HUES48 (cell line): ENCODE measurements at regions not wholly inside any gene's neighbourhood (a gene's known extent, or its start where the extent isn't known, plus 50 kb on each side); places are given as distances from the start of the nearest gene placed in this dataset.

ENCODE experiments used
- H3K27ac ChIP-seq: one replicate; pipeline ENCODE4 v1.7.0; 2013; ENCODE audit warnings: low read depth, low read length, inconsistent platforms
- H3K27me3 ChIP-seq: 2 replicates; pipeline ENCODE4 v1.6.1; 2013; ENCODE audit warnings: mild to moderate bottlenecking, low read length; ENCODE audit not compliant: control insufficient read depth, insufficient read depth
- H3K36me3 ChIP-seq: 2 replicates; pipeline ENCODE4 v1.6.1; 2013; ENCODE audit warnings: low read length; ENCODE audit not compliant: control insufficient read depth, insufficient read depth
- H3K4me1 ChIP-seq: 2 replicates; pipeline ENCODE4 v1.6.1; 2013; ENCODE audit warnings: mild to moderate bottlenecking, low read length; ENCODE audit not compliant: control insufficient read depth, insufficient read depth
- H3K4me3 ChIP-seq: 2 replicates; pipeline ENCODE4 v1.5.1; 2013; ENCODE audit warnings: mild to moderate bottlenecking, low read depth, low read length
- H3K9ac ChIP-seq: 2 replicates; pipeline ENCODE4 v1.6.1; 2013; ENCODE audit warnings: mild to moderate bottlenecking, low read depth, low read length, moderate library complexity
- H3K9me3 ChIP-seq: 2 replicates; pipeline ENCODE4 v1.6.1; 2013; ENCODE audit warnings: low read length; ENCODE audit not compliant: control insufficient read depth, insufficient read depth

- Histone ChIP-seq H3K9ac (no peak overlapping the region), H3K27ac (no peak overlapping the region), H3K9me3 (no peaks in the 10 kb centered on the region), H3K27me3 (no peaks in the 10 kb centered on the region), H3K36me3 (no peaks in the 10 kb centered on the region), H3K4me1 (no peaks in the 10 kb centered on the region), H3K4me3 (no peak overlapping the region)
These were observed 306.0 kb upstream of the TMEM229A start for GRCh38 chr7:124338861-124339260.

GRCh38 chr7:124330731-124331407 lies 298.0 kb upstream of the TMEM229A start:
- Histone ChIP-seq H3K9ac (no peak overlapping the region), H3K4me3 (no peak overlapping the region), H3K4me1 (no peaks in the 10 kb centered on the region), H3K9me3 (no peaks in the 10 kb centered on the region), H3K27ac (no peak overlapping the region), H3K36me3 (no peaks in the 10 kb centered on the region), H3K27me3 (no peaks in the 10 kb centered on the region)

- no peak overlapping the region for H3K9ac ChIP-seq
- H3K9me3 ChIP-seq = no peaks in the 10 kb centered on the region
- H3K4me3 ChIP-seq = no peak overlapping the region
- H3K36me3 ChIP-seq = no peaks in the 10 kb centered on the region
- H3K4me1 ChIP-seq = no peaks in the 10 kb centered on the region
- no peaks in the 10 kb centered on the region for H3K27me3 ChIP-seq
- H3K27ac ChIP-seq = no peak overlapping the region
These were observed 295.9 kb upstream of the TMEM229A start for GRCh38 chr7:124328774-124329173.

- Histone ChIP-seq H3K9ac (no peak overlapping the region), H3K27ac (no peak overlapping the region)
These were observed 291.4 kb upstream of the TMEM229A start for GRCh38 chr7:124324262-124324661.

GRCh38 chr7:124323597-124323996 lies 290.7 kb upstream of the TMEM229A start:
- Histone ChIP-seq H3K27ac (no peak overlapping the region), H3K4me1 (no peaks in the 10 kb centered on the region), H3K9me3 (no peaks in the 10 kb centered on the region), H3K27me3 (no peaks in the 10 kb centered on the region), H3K36me3 (no peaks in the 10 kb centered on the region), H3K9ac (no peak overlapping the region), H3K4me3 (no peak overlapping the region)

More at GRCh38 chr7:124324262-124324661, 291.4 kb upstream of the TMEM229A start:
- Histone ChIP-seq H3K27me3 (no peaks in the 10 kb centered on the region), H3K36me3 (no peaks in the 10 kb centered on the region), H3K4me1 (no peaks in the 10 kb centered on the region), H3K9me3 (no peaks in the 10 kb centered on the region), H3K4me3 (no peak overlapping the region)

- no peak overlapping the region for H3K4me3 ChIP-seq
- no peak overlapping the region for H3K27ac ChIP-seq
- H3K4me1 ChIP-seq = no peaks in the 10 kb centered on the region
- H3K9me3 ChIP-seq = no peaks in the 10 kb centered on the region
- no peaks in the 10 kb centered on the region for H3K27me3 ChIP-seq
- no peaks in the 10 kb centered on the region for H3K36me3 ChIP-seq
- H3K9ac ChIP-seq = no peak overlapping the region
These were observed 289.7 kb upstream of the TMEM229A start for GRCh38 chr7:124322561-124322960.

GRCh38 chr7:124318721-124319450 lies 286.0 kb upstream of the TMEM229A start:
- Histone ChIP-seq H3K9me3 (no peaks in the 10 kb centered on the region), H3K27ac (no peak overlapping the region), H3K4me3 (no peak overlapping the region), H3K9ac (no peak overlapping the region), H3K4me1 (no peaks in the 10 kb centered on the region), H3K27me3 (no peaks in the 10 kb centered on the region), H3K36me3 (no peaks in the 10 kb centered on the region)

GRCh38 chr7:124310934-124311390 lies 278.1 kb upstream of the TMEM229A start:
- H3K4me1 ChIP-seq = no peaks in the 10 kb centered on the region
- no peak overlapping the region for H3K27ac ChIP-seq
- H3K4me3 ChIP-seq = no peak overlapping the region
- no peaks in the 10 kb centered on the region for H3K9me3 ChIP-seq
- no peaks in the 10 kb centered on the region for H3K27me3 ChIP-seq
- no peaks in the 10 kb centered on the region for H3K36me3 ChIP-seq
- H3K9ac ChIP-seq = no peak overlapping the region

GRCh38 chr7:124308384-124308783 lies 275.5 kb upstream of the TMEM229A start:
- no peak overlapping the region for H3K27ac ChIP-seq
- no peaks in the 10 kb centered on the region for H3K36me3 ChIP-seq
- H3K4me3 ChIP-seq = no peak overlapping the region
- no peaks in the 10 kb centered on the region for H3K4me1 ChIP-seq
- no peak overlapping the region for H3K9ac ChIP-seq
- no peaks in the 10 kb centered on the region for H3K9me3 ChIP-seq
- H3K27me3 ChIP-seq = no peaks in the 10 kb centered on the region

GRCh38 chr7:124295289-124295688 lies 262.4 kb upstream of the TMEM229A start:
- Histone ChIP-seq H3K27me3 (no peaks in the 10 kb centered on the region), H3K36me3 (no peaks in the 10 kb centered on the region), H3K4me3 (no peak overlapping the region), H3K9me3 (no peaks in the 10 kb centered on the region), H3K4me1 (no peaks in the 10 kb centered on the region), H3K9ac (no peak overlapping the region), H3K27ac (no peak overlapping the region)

- no peaks in the 10 kb centered on the region for H3K4me1 ChIP-seq
- no peak overlapping the region for H3K4me3 ChIP-seq
- H3K9me3 ChIP-seq = no peaks in the 10 kb centered on the region
- H3K27me3 ChIP-seq = no peaks in the 10 kb centered on the region
- no peak overlapping the region for H3K9ac ChIP-seq
- no peak overlapping the region for H3K27ac ChIP-seq
- no peaks in the 10 kb centered on the region for H3K36me3 ChIP-seq
These were observed 252.1 kb upstream of the TMEM229A start for GRCh38 chr7:124284937-124285336.
